PC-9 (cell line): ENCODE measurements at regions not wholly inside any gene's neighbourhood (a gene's known extent, or its start where the extent isn't known, plus 50 kb on each side); places are given as distances from the start of the nearest gene placed in this dataset.

Experiments used
- BruUV-seq: library from RNA; stranded (reverse); fragments of 400-500 nt; replicated peaks from 2 replicates; lab custom pipeline; 2021; lab: Mats Ljungman, UMichigan
- CTCF ChIA-PET: fragments of 300-600 bp; sonication (Branson Sonifier 250); formaldehyde crosslinking; loops from one replicate; lab custom pipeline; 2022; ENCODE audit warnings: antibody characterized with exemption; lab: Charles Lee
- POLR2A ChIA-PET: fragments of 300-600 bp; sonication (Branson Sonifier 250); formaldehyde crosslinking; loops from one replicate; lab custom pipeline; 2022; ENCODE audit warnings: antibody characterized with exemption; ENCODE audit not compliant: unreplicated experiment; lab: Charles Lee
- DNase-seq, 2 experiments: peaks; one replicate each; pipeline versions ENCODE4 v3.0.0 to v3.0.0-alpha.2; 2015 to 2022; ENCODE audit warnings: mixed read lengths in 1 of 2
- H2AFZ ChIP-seq: fragments of 200-600 bp; sonication (generic); 2 replicates; pipeline ENCODE4 v1.8.1; 2017; ENCODE audit warnings: antibody characterized with exemption
- H3F3A ChIP-seq: fragments of 200-600 bp; sonication (generic); 2 replicates; pipeline ENCODE4 v1.8.1; 2017; ENCODE audit warnings: antibody characterized with exemption, mild to moderate bottlenecking, low read depth; ENCODE audit not compliant: insufficient read depth
- H3K27ac ChIP-seq: fragments of 200-600 bp; sonication (generic); 2 replicates; pipeline ENCODE4 v1.6.1; 2016; ENCODE audit warnings: mixed run types
- H3K27me3 ChIP-seq: fragments of 200-600 bp; sonication (generic); 2 replicates; pipeline ENCODE4 v1.6.1; 2016; ENCODE audit warnings: low read depth, mixed run types; ENCODE audit not compliant: insufficient read depth
- H3K36me3 ChIP-seq: fragments of 200-600 bp; sonication (generic); 2 replicates; pipeline ENCODE4 v1.6.1; 2016; ENCODE audit warnings: low read depth, mixed run types
- H3K4me1 ChIP-seq: fragments of 200-600 bp; sonication (generic); replicated peaks from 2 replicates; pipeline ENCODE4 v1.6.1; 2016; ENCODE audit warnings: mixed run types; ENCODE audit not compliant: insufficient read depth
- H3K4me2 ChIP-seq: fragments of 200-600 bp; sonication (generic); 2 replicates; pipeline ENCODE4 v1.6.1; 2017; ENCODE audit warnings: mixed run types
- H3K4me3 ChIP-seq: fragments of 200-600 bp; sonication (generic); 2 replicates; pipeline ENCODE4 v1.6.1; 2016; ENCODE audit warnings: mixed run types
- H3K79me2 ChIP-seq: fragments of 200-600 bp; sonication (generic); 2 replicates; pipeline ENCODE4 v1.6.1; 2017; ENCODE audit warnings: low read depth, mixed run types
- H3K9me2 ChIP-seq: fragments of 200-600 bp; sonication (generic); 2 replicates; pipeline ENCODE4 v1.8.1; 2017; ENCODE audit warnings: mild to moderate bottlenecking; ENCODE audit not compliant: insufficient read depth
- H3K9me3 ChIP-seq: fragments of 200-600 bp; sonication (generic); 2 replicates; pipeline ENCODE4 v1.8.1; 2016; ENCODE audit warnings: low read depth; ENCODE audit not compliant: insufficient read depth
- H4K20me1 ChIP-seq: fragments of 200-600 bp; sonication (generic); 2 replicates; pipeline ENCODE4 v1.8.1; 2017; ENCODE audit not compliant: insufficient read depth
- CTCF ChIP-seq: fragments of 200-600 bp; sonication (generic); conservative IDR thresholded peaks from 2 replicates; pipeline ENCODE4 v1.6.1; 2017; ENCODE audit warnings: mixed run types, antibody characterized with exemption, mild to moderate bottlenecking, moderate library complexity
- EZH2 ChIP-seq: fragments of 200-600 bp; sonication (generic); IDR thresholded peaks from 2 replicates; pipeline ENCODE4 v1.8.0; 2017; ENCODE audit warnings: antibody characterized with exemption, low read depth
- intact Hi-C: fragments of 100-400 bp; cut with micrococcal nuclease; formaldehyde crosslinking; loops from one replicate; pipeline ENCODE4 v1.10.0; 2022; ENCODE audit not compliant: unreplicated experiment

GRCh38 chr4:79585834-79586233 is 177.8 kb upstream of the GK2 start:
- Histone ChIP-seq H3K9me2 (no peaks in the 10 kb centered on the region), H3K79me2 (no peaks in the 10 kb centered on the region), H3K27me3 (no peaks in the 10 kb centered on the region), H3K4me3 (no peak overlapping the region), H3K4me1 (no peaks in the 10 kb centered on the region), H3K4me2 (no peak overlapping the region), H2AFZ (no peak overlapping the region), H3F3A (no peaks in the 10 kb centered on the region), H3K9me3 (no peaks in the 10 kb centered on the region), H3K36me3 (no peaks in the 10 kb centered on the region), H4K20me1 (no peaks in the 10 kb centered on the region), H3K27ac (no peak overlapping the region)
- ChIA-PET CTCF (no interaction called here), POLR2A (no interaction called here)
- no TSS peak for BruUV-seq
- TF ChIP-seq EZH2 (no peak), CTCF (no peak)
- intact Hi-C loops: no loop called here
- no peak for DNase-seq

GRCh38 chr4:79585330-79585729 is 177.3 kb upstream of the GK2 start:
- no TSS peak for BruUV-seq
- TF ChIP-seq EZH2 (no peak), CTCF (no peak)
- Histone ChIP-seq H3F3A (no peaks in the 10 kb centered on the region), H3K4me2 (no peak overlapping the region), H3K4me3 (no peak overlapping the region), H3K9me3 (no peaks in the 10 kb centered on the region), H4K20me1 (no peaks in the 10 kb centered on the region), H3K36me3 (no peaks in the 10 kb centered on the region), H2AFZ (no peak overlapping the region), H3K27ac (no peak overlapping the region), H3K4me1 (no peaks in the 10 kb centered on the region), H3K27me3 (no peaks in the 10 kb centered on the region), H3K79me2 (no peaks in the 10 kb centered on the region), H3K9me2 (no peaks in the 10 kb centered on the region)
- CTCF ChIA-PET: no interaction called here
- no peak for DNase-seq
- intact Hi-C loops: no loop called here
- POLR2A ChIA-PET: no interaction called here

- ChIA-PET POLR2A (no interaction called here), CTCF (no interaction called here)
- Histone ChIP-seq H3K4me1 (no peaks in the 10 kb centered on the region), H3K27ac (no peak overlapping the region), H3K36me3 (no peaks in the 10 kb centered on the region), H3K9me3 (no peaks in the 10 kb centered on the region), H3K4me3 (no peak overlapping the region), H3K27me3 (no peaks in the 10 kb centered on the region), H3K9me2 (no peaks in the 10 kb centered on the region), H3F3A (no peaks in the 10 kb centered on the region), H3K4me2 (no peak overlapping the region), H3K79me2 (no peaks in the 10 kb centered on the region), H4K20me1 (no peaks in the 10 kb centered on the region), H2AFZ (no peak overlapping the region)
- BruUV-seq: no TSS peak
- TF ChIP-seq CTCF (no peak), EZH2 (no peak)
- no peak for DNase-seq
- intact Hi-C loops: no loop called here
Measured at GRCh38 chr4:79584902-79585301, 176.9 kb upstream of the GK2 start.
